ENCODE measurements at regions not wholly inside any gene's neighbourhood (a gene's known extent, or its start where the extent isn't known, plus 50 kb on each side); places are given as distances from the start of the nearest gene placed in this dataset.

DNA sequence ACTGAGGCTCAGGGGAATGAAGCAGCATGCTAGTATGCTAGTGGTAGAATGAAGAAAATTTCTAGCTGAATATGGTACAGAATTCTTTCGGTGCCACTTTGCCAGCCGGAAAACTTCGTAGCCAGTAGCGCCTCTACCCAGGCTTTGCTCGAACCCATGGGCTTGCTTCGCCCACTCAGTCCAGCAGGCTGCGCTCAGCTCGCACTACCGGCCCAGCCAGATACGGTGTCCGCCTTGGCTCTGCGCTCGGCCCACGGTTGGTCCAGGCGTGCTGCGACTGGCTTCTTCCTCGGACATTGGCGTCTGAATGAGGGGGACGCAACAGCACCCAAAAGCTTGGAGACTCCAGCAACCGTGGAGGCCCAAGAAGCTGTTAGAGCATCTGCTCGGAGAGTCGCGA, 372.5 kb upstream of the CDH8 start:
- DNase-seq (ENCODE audit: low read depth in 3 of 3, low spot score in 2 of 3): no peak

GRCh38 chr16:62406387-62406786, 370.1 kb upstream of the CDH8 start:
- DNase-seq (ENCODE audit: low read depth in 3 of 3, low spot score in 2 of 3): no peak

DNA sequence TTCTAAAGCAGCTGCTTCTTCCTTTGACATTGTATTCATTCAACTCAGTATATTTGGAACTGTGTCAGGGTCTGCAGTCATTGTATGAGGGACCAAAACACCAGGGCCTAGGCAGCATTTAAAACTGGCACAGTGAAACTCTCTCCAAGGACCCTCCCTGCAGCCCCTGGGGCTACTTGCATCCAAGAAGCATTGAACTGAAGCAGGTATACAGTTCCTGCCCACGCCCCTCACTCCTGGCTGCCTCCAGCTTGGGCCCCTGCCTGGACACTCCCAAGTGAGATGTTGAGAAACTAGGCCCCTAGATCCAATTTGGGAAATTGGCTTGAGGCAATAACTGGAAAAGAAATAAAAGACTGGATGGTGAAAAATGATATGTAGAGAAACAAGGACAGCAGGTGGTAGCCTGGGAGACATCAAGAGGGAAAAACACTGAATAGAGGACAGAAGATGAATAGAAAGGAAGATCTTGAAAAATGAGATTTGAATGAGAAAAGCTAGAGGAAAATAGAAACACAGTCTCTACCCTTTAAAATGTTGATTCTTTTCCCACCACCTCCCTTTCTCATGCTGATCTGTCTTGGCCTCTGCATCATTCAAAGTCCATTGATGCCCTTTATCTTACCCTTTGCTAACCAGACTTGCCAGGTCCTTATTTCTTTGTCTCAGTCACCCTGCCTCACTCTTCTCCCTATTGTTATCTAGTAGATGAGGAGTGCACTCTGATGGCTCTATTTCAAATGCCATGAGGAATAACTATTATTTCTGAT, 368.8 kb upstream of the CDH8 start:
- no peak for DNase-seq (ENCODE audit: low read depth in 3 of 3, low spot score in 2 of 3)

GRCh38 chr16:62392698-62393097, 356.5 kb upstream of the CDH8 start:
- no peak for DNase-seq (ENCODE audit: low read depth in 3 of 3, low spot score in 2 of 3)

GRCh38 chr16:62391940-62392339, 355.7 kb upstream of the CDH8 start:
- no peak for DNase-seq (ENCODE audit: low read depth in 3 of 3, low spot score in 2 of 3)

DNA sequence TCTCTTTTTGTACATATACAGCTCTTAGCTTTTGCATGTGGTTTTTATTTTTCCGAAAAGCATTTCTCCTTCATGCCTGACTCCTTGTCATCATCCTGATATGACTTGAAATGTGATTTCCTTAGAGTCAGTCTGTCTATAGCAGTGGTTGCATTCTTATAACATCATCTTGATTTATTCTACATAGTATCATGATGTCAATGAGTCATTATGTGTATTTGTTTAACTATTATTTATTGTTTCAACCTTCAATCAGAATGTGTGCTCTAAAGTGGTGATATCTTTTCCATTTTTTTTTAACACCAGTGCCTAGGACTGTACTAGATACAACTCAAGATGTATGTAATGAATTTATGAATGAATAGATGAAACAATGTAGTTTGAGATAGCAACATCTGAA, 354.9 kb upstream of the CDH8 start:
- no peak for DNase-seq (ENCODE audit: low read depth in 3 of 3, low spot score in 2 of 3)

DNA sequence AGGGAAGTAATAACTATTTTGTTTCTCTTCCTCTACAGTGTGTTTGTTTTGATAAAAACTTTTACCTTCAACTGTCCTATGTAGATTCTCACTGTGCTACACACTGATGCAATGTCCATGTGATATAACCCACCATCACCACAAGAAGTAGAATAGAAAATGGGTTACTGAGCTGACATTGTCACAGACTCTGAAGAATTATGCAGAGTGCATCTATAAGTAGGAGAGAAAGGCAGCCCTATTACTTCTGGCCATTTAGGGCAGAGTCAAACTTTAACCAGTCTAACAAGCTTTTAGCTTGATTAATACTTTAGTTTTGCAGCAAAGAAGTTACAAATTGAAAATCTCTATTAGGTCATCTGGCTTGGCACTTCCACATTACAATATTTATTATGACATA, 354.0 kb upstream of the CDH8 start:
- DNase-seq (ENCODE audit: low read depth in 3 of 3, low spot score in 2 of 3): no peak

GRCh38 chr16:62386411-62386810, 350.2 kb upstream of the CDH8 start:
- DNase-seq (ENCODE audit: low read depth in 3 of 3, low spot score in 2 of 3): no peak

DNA sequence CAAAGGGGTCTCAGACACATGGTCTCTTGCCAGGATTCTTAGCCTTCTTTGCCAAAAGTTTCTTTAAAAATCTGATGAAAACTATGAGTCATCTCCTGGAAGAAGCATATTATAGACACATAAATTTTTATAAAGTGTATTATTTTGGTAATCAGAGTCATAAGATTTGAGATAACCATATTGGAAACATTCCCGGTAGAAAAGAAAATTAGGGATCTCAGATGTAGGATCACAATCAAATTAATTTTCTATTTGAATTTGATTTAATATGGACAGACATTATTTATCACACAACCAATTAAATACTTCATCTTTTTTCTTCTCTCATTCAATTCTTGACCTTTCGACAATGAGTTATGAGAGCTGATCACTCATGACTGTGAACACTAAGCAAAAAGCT, 347.7 kb upstream of the CDH8 start:
- no peak for DNase-seq (ENCODE audit: low read depth in 3 of 3, low spot score in 2 of 3)

DNA sequence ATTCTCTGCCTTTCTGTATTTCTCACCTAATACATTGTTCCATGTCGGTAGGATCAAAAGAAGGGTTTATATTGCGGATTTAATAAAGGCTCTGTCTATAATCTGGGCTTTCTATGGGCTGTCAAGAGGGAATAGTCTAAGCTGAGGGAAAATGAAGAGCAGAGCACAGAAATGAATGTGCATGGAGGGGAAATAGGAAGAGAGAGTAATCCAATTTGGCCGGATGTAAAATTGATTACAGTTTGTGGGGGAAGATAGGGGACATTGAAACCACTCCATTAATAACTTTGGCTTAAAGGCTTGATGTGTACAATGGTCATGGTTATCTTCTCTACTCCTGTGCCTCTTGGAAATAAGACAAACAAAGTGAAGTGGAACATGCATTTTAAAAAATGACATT, 334.2 kb upstream of the CDH8 start:
- DNase-seq (ENCODE audit: low read depth in 3 of 3, low spot score in 2 of 3): no peak

GRCh38 chr16:62363501-62363900, 327.3 kb upstream of the CDH8 start:
- DNase-seq (ENCODE audit: low read depth in 3 of 3, low spot score in 2 of 3): no peak

DNA sequence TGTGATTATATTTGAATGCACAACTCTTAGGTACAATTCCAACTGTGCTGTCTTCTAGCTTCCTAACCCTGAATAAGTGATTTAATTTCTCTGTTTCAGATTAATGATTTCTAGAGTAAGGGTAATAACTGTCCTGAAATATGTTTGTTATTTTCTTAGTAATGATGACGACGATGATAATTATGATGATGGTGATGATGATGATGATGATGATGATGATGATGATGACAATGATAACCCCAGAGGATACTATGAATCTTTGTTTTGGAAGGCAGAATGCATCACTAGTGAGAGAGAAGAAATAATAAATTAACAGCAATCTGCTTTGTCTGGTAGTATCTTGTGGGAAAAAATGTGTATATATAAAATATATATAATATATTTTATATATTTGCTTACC, 317.1 kb upstream of the CDH8 start:
- no peak for DNase-seq (ENCODE audit: low read depth in 3 of 3, low spot score in 2 of 3)

- no peak for DNase-seq (ENCODE audit: low read depth in 3 of 3, low spot score in 2 of 3)
Observed at GRCh38 chr16:62342216-62342615, 306.0 kb upstream of the CDH8 start.

DNA sequence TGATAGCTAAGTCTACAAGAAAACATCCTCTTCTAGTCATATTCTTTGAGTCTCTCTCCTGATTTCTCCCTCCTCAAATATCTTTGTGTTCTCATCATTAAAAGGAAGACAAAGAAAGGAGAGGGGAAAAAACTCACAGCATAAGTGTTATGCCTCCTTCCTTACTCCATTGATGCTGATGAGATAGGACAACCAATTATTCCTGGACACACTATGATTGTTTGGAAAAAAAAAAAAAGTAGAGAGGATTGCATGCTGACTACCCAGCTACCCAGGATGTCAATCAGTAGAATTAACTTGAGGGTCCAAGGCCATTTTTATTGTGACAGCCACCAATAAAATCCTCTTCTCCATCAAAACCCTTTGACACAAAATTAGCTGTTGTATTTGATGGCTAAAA, 299.1 kb upstream of the CDH8 start:
- DNase-seq (ENCODE audit: low read depth in 3 of 3, low spot score in 2 of 3): no peak

GRCh38 chr16:62321606-62322005, 285.4 kb upstream of the CDH8 start:
- no peak for DNase-seq (ENCODE audit: low read depth in 3 of 3, low spot score in 2 of 3)

- DNase-seq (ENCODE audit: low read depth in 3 of 3, low spot score in 2 of 3): no peak
Observed at GRCh38 chr16:62298600-62298999, 262.4 kb upstream of the CDH8 start.

DNA sequence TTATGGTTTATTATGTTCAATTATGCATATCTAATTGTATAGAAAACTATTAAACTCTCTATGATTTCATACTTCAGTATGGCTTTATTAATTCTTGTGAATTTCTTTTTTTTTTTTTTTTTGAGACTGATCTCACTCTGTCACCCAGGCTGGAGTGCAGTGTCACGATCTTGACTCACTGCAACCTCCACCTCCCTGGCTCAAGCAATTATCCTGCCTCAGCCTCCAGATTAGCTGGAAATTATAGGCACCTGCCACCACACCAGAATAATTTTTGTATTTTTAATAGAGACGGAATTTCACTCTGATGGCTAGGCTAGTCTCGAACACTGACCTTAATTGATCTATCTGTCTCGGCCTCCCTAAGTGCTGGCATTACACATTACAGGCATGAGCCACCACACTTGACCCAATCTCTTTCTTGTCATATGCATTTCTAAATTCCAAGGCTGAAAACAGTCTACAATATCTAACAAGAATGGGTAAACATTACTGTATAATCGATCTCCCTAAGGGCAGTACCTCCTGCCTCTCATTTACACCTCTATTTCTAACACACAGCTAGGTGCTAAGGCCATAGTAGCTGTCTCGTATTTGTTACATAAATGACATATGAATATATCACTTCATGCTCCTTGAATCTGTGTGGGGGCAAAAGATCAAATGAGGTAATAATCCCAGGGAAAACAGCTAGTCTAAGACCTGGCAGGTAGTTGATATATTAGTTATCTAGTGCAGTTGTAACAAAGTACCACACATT, 258.2 kb upstream of the CDH8 start:
- no peak for DNase-seq (ENCODE audit: low read depth in 3 of 3, low spot score in 2 of 3)

DNA sequence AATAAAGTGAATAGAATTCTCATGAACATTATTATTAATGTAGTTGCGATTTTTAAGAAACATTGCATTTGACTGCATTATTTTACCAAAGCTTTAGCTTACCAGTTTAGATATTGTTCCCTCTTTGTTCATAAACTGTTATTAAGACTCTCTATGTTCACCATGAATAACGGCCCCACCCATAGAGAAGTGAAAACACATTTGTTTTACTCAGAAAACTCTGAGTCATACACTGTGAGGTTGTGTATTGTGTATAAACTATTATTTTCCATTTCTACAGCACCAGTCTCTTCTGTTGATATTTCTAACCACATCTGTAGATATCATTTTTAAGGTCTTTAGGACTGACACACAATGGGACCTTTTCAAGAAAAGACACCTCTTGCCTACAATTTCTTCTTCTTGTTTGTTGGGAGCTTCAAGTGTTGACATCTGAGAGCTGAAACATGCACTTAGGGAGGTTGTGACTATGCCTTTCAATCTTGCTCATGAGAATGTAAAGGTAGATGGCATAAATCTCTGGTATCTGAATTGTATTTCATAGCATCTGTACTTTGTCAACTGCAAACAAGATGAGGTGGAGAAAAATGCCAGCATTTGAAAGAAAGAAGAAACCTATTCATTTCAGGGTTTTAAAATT, 252.9 kb upstream of the CDH8 start:
- no peak for DNase-seq (ENCODE audit: low read depth in 3 of 3, low spot score in 2 of 3)

DNA sequence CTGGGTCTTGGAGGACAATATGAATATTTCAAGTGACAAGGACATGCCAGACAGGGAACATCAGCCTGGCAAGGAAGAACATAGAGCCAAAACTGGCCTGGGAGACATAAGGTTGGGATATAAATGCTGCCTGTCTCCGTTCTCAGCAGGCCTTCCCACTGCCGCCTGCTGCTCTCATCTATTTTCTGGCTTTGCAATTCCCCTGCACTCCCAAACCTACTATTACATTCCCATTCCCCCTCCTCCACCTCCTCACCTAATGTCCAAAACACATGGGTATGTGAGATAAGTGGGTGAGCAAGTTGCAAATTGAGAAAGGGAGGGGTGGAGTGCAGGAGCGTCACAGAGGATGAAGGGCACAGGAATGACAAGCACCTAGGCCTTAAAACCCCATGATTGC, 244.3 kb upstream of the CDH8 start:
- DNase-seq (ENCODE audit: low read depth in 3 of 3, low spot score in 2 of 3): no peak

DNA sequence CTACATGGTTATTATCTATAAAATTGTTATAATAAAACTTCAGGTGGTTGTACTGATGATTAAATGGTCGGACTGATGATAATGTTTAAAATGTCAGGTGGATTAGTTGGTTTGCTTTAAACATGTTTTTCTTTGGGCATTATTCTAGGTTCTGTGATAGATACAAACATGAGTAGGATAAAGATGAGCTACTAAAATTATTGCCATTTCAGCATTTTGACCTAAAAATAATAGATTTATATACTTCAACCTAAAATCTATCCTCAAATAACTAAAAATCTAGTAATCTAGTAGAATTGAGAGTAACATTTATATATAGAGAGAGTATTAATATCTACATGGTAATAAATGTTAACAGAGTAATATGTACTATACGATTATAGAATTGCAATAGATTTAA, 241.7 kb upstream of the CDH8 start:
- no peak for DNase-seq (ENCODE audit: low read depth in 3 of 3, low spot score in 2 of 3)

- no peak for DNase-seq (ENCODE audit: low read depth in 3 of 3, low spot score in 2 of 3)
Observed at GRCh38 chr16:62276637-62277036, 240.4 kb upstream of the CDH8 start.

DNA sequence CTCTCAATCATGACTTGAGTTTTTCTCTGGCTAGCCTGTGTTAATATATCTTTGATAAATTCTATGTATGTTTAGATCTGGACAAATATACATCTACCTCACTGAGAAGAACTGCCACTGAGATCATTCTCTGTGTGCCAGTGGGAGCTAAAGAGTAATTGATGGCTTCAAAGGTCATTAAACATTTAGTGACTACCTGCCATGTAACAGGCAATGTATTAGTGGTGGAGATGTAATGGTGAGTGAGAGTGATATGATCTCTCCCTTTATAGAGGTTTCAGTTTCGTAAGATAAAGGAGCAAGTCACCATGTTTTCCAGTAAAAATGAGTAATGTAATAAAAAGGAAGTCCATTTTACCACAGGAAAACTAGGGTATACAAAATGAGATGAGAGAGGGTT, 235.8 kb upstream of the CDH8 start:
- DNase-seq (ENCODE audit: low read depth in 3 of 3, low spot score in 2 of 3): no peak
